ENCODE measurements at regions not wholly inside any gene's neighbourhood (a gene's known extent, or its start where the extent isn't known, plus 50 kb on each side); places are given as distances from the start of the nearest gene placed in this dataset.

DNA sequence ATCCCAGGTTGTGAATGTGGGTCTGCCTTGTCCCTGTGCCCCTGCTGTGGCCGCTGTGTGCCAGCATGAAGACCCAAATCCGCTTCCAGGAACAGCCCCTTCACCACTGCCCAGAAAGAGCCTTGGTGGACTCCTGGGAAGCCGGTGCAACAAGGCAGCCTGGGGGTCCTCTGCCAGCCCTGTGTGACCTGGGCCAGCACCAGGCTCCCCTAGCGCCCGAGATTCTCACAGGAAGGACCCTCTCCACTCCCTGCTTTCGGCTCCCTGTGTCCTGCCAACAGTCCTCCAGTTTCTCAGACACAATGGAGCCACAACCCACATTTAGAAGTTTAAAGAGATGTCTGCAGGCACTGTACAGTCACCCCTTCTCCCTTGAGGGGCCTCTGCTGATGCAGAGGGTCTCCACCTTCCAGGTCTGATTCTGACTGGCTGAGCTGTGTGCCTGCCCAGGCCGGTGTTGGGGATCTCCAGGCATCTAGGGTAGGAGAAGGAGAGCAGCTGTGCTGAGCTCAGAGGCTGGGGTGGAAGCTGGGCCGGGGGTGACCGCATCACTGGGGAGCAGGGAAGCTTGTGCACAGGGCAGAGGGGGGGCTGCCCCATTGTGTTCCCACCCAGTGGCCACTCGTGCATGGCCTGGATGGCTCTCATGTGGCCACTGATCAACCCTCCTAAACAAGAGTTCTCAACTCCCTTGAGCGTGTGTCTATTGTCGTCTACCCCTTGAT lies 174.0 kb downstream of the IRX2 start:
- H3K4me3 ChIP-seq (ENCODE audit: low read depth in 1 of 2, low read length in 2 of 2): no peak overlapping the region
- H3K4me2 ChIP-seq (ENCODE audit: insufficient read depth, low read length): no peak overlapping the region
- ATAC-seq (ENCODE audit: insufficient read depth, low read depth) (no peak), DNase-seq (no peak)
- H3K4me1 ChIP-seq (ENCODE audit: insufficient read depth, low read length): peaks cover 3% of the 10 kb centered on the region; the same call in 1 of the 2 replicates
- no peak for TF ChIP-seq EZH2 (IDR thresholded peaks at IDR 0.05; ENCODE audit: borderline replicate concordance, low read depth, low read length, severe bottlenecking)
- TF ChIP-seq, protein P1, sequence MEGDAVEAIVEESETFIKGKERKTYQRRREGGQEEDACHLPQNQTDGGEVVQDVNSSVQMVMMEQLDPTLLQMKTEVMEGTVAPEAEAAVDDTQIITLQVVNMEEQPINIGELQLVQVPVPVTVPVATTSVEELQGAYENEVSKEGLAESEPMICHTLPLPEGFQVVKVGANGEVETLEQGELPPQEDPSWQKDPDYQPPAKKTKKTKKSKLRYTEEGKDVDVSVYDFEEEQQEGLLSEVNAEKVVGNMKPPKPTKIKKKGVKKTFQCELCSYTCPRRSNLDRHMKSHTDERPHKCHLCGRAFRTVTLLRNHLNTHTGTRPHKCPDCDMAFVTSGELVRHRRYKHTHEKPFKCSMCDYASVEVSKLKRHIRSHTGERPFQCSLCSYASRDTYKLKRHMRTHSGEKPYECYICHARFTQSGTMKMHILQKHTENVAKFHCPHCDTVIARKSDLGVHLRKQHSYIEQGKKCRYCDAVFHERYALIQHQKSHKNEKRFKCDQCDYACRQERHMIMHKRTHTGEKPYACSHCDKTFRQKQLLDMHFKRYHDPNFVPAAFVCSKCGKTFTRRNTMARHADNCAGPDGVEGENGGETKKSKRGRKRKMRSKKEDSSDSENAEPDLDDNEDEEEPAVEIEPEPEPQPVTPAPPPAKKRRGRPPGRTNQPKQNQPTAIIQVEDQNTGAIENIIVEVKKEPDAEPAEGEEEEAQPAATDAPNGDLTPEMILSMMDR (IDR thresholded peaks at IDR 0.05; ENCODE audit: borderline replicate concordance, extremely low read depth, low read length, poor library complexity, severe bottlenecking): no peak
- H3K27me3 ChIP-seq (ENCODE audit: insufficient read depth, low read length, poor library complexity): no peaks in the 10 kb centered on the region
- no peaks in the 10 kb centered on the region for H4K20me1 ChIP-seq (ENCODE audit: insufficient read depth, low read length)
- H3K27ac ChIP-seq (ENCODE audit: low read length): no peak overlapping the region
- H3K9me3 ChIP-seq (ENCODE audit: insufficient read depth, low read length, severe bottlenecking): no peaks in the 10 kb centered on the region
- no peaks in the 10 kb centered on the region for H3K36me3 ChIP-seq (ENCODE audit: insufficient read depth, low read length)
- no peak overlapping the region for H2AFZ ChIP-seq (ENCODE audit: low read depth, low read length)
- H3K9ac ChIP-seq (ENCODE audit: low read depth, low read length): no peak overlapping the region
- no peaks in the 10 kb centered on the region for H3K79me2 ChIP-seq (ENCODE audit: insufficient read depth, low read length)

DNA sequence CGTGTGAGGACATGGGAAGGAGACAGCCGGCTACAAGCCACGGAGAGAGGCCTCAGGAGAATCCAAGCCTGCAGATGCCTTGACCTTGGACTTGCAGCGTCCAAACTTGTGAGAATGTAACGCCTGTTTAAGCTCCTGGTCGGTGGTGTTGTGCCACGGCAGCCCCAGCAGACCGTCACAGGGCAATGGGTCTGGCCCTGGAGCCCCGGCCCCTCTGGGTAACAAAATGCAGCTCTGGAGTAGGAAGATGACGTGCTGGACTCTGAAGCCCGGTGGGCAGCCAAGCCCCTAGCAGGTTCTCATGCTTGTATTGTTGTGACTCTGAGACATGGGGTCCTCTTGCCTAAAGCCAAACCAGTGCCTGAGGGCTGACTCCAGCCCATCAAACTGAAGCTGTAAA lies 174.7 kb downstream of the IRX2 start:
- Histone ChIP-seq H4K20me1 (ENCODE audit: insufficient read depth, low read length) (no peaks in the 10 kb centered on the region), H3K9me3 (ENCODE audit: insufficient read depth, low read length, severe bottlenecking) (no peaks in the 10 kb centered on the region), H3K4me1 (ENCODE audit: insufficient read depth, low read length) (peaks cover 3% of the 10 kb centered on the region; the same call in 1 of the 2 replicates), H3K79me2 (ENCODE audit: insufficient read depth, low read length) (no peaks in the 10 kb centered on the region), H3K4me3 (ENCODE audit: low read depth in 1 of 2, low read length in 2 of 2) (no peak overlapping the region), H3K9ac (ENCODE audit: low read depth, low read length) (no peak overlapping the region), H3K4me2 (ENCODE audit: insufficient read depth, low read length) (no peak overlapping the region), H3K27me3 (ENCODE audit: insufficient read depth, low read length, poor library complexity) (no peaks in the 10 kb centered on the region), H3K27ac (ENCODE audit: low read length) (no peak overlapping the region), H2AFZ (ENCODE audit: low read depth, low read length) (no peak overlapping the region), H3K36me3 (ENCODE audit: insufficient read depth, low read length) (no peaks in the 10 kb centered on the region)
- DNase-seq (no peak), ATAC-seq (ENCODE audit: insufficient read depth, low read depth) (no peak)
- no peak for TF ChIP-seq EZH2 (IDR thresholded peaks at IDR 0.05; ENCODE audit: borderline replicate concordance, low read depth, low read length, severe bottlenecking)
- TF ChIP-seq, protein P1 (IDR thresholded peaks at IDR 0.05; ENCODE audit: borderline replicate concordance, extremely low read depth, low read length, poor library complexity, severe bottlenecking): no peak

GRCh38 chr5:2575871-2576270 lies 175.6 kb downstream of the IRX2 start:
- no peaks in the 10 kb centered on the region for H3K36me3 ChIP-seq (ENCODE audit: insufficient read depth, low read length)
- H3K27me3 ChIP-seq (ENCODE audit: insufficient read depth, low read length, poor library complexity): no peaks in the 10 kb centered on the region
- H3K4me3 ChIP-seq (ENCODE audit: low read depth in 1 of 2, low read length in 2 of 2): no peak overlapping the region
- H2AFZ ChIP-seq (ENCODE audit: low read depth, low read length): no peak overlapping the region
- no peak for DNase-seq
- H3K4me2 ChIP-seq (ENCODE audit: insufficient read depth, low read length): no peak overlapping the region
- peaks cover 3% of the 10 kb centered on the region; the same call in 1 of the 2 replicates for H3K4me1 ChIP-seq (ENCODE audit: insufficient read depth, low read length)
- H3K27ac ChIP-seq (ENCODE audit: low read length): no peak overlapping the region
- no peak for ATAC-seq (ENCODE audit: insufficient read depth, low read depth)
- H3K9me3 ChIP-seq (ENCODE audit: insufficient read depth, low read length, severe bottlenecking): no peaks in the 10 kb centered on the region
- no peak overlapping the region for H3K9ac ChIP-seq (ENCODE audit: low read depth, low read length)
- no peak for TF ChIP-seq EZH2 (IDR thresholded peaks at IDR 0.05; ENCODE audit: borderline replicate concordance, low read depth, low read length, severe bottlenecking)
- TF ChIP-seq, protein P1 (IDR thresholded peaks at IDR 0.05; ENCODE audit: borderline replicate concordance, extremely low read depth, low read length, poor library complexity, severe bottlenecking): no peak
- no peaks in the 10 kb centered on the region for H4K20me1 ChIP-seq (ENCODE audit: insufficient read depth, low read length)
- H3K79me2 ChIP-seq (ENCODE audit: insufficient read depth, low read length): no peaks in the 10 kb centered on the region

Measured in DND-41 (cell line).